ENCODE measurements at regions not wholly inside any gene's neighbourhood (a gene's known extent, or its start where the extent isn't known, plus 50 kb on each side); places are given as distances from the start of the nearest gene placed in this dataset.

DNA sequence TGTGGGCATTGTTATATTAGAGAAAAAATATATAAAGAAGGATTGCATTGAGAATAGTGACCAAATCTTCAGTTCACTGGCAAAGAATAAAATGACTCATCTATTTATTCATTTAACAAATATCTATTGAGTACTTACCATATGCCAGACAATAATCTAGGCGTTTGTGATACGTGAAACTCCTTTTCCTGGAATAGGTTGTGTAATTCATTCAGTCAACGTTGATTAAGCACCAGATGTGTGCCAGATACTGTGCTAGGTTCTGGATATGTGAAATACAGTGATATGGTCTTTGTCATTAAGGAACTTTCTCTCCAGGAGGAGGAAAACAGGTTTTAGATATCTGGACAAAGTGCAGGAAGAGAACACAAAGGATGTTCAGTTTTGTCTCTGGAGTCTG is 344.5 kb downstream of the RWDD3 start:
- H3K27ac Mint-ChIP-seq = no peak overlapping the region
- no peak overlapping the region for H3K4me3 Mint-ChIP-seq
- no peaks in the 10 kb centered on the region for H3K36me3 Mint-ChIP-seq
- DNase-seq (ENCODE audit: low spot score) (no peak), ATAC-seq (no peak)
- peaks cover 20% of the 10 kb centered on the region for H3K9me3 Mint-ChIP-seq
- H3K4me1 Mint-ChIP-seq (ENCODE audit: low read depth in 2 of 2) = no peaks in the 10 kb centered on the region
- no peaks in the 10 kb centered on the region for H3K27me3 Mint-ChIP-seq

DNA sequence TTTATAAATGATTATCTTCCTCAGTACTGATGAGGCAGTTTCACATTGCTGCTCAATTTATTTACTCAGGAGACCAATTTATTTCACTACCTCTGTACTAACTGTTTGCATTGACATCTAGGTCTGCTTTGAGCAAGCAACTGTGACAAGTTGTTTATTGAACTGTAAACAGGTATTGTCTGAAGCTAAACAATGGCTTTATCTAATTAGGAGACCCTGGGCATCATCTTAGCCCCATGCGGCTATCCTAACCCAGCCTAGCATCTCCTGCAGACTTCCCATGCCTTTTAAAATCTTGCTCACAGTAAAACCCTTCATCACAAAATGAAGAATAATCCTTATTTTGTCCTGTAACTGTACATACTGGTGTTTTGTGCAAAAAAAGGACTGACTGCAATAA is 348.2 kb downstream of the RWDD3 start:
- no peak for DNase-seq (ENCODE audit: low spot score)
- no peak overlapping the region for H3K27ac Mint-ChIP-seq
- no peak for ATAC-seq
- peaks cover 15% of the 10 kb centered on the region for H3K9me3 Mint-ChIP-seq
- no peaks in the 10 kb centered on the region for H3K36me3 Mint-ChIP-seq
- no peaks in the 10 kb centered on the region for H3K4me1 Mint-ChIP-seq (ENCODE audit: low read depth in 2 of 2)
- no peaks in the 10 kb centered on the region for H3K27me3 Mint-ChIP-seq
- H3K4me3 Mint-ChIP-seq = no peak overlapping the region

DNA sequence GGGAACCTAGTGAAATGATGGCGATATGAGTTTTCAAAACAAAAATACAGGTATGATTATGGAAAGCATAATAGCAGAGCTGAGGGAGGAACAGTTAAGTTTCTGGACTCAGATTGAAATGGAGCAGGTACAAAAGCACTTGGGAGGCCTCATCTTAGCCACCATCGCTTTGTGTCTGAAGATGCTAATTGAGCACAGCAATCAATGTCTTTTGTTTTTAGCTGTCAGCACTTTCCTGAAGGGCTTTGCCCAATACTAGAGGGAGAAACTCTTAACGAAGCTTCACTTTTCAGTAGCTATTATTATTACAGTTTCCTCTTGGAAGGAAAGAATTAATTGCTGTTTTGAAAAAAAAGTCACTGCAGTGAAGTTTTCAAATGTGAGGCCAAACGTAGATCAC is 348.7 kb downstream of the RWDD3 start:
- Mint-ChIP-seq H3K4me1 (ENCODE audit: low read depth in 2 of 2) (no peaks in the 10 kb centered on the region), H3K27me3 (no peaks in the 10 kb centered on the region), H3K36me3 (no peaks in the 10 kb centered on the region), H3K27ac (no peak overlapping the region), H3K9me3 (peaks cover 12% of the 10 kb centered on the region), H3K4me3 (no peak overlapping the region)
- DNase-seq (ENCODE audit: low spot score) = no peak
- no peak for ATAC-seq

DNA sequence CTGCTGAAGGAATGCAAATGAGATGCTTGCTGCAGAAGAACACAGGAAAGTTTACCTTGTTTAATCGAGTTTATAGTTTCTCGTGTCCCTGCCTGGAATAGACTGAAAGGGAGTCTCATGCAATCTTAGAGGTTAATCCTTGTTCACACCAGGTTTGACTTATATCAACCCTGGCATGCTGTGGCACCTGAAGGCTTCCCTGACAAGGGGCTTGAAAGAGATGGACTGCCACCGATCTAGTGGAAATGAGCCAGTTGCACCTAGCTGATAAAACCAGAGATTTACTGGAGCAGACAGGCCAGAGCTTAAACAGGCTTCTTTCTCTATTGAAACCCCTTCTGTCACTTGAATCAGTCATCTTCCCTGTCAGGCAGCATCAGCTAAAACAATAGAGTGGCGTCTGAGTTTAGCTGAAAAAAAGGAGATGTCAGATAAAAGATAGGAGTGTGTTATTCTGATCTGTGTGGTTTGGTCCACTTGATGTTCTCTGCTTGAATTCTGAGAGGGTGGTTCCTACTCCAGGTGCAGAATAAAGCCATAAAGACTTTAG is 349.7 kb downstream of the RWDD3 start:
- peaks cover 2% of the 10 kb centered on the region for H3K36me3 Mint-ChIP-seq
- ATAC-seq = no peak
- peaks cover 17% of the 10 kb centered on the region for H3K9me3 Mint-ChIP-seq

DNA sequence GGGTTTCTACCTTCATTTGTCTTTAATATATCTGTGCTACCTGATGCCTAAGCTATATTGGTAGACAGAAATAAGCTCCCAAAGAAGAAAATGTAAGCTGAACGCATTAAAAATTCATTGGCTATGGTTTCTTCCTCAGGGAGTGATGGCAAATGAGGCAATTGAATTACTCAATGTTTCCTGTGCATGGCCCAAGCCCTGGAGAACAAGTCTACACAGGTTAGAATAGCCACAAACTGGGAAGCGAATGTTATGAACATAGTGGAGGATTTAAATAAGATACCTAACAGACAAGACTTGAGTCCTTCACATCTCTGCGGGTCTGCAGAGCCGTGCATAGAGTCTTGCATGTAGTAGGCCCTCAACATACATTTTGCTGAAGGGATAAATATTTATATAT is 350.3 kb downstream of the RWDD3 start:
- Mint-ChIP-seq H3K27ac (no peak overlapping the region), H3K9me3 (peaks cover 23% of the 10 kb centered on the region), H3K27me3 (no peaks in the 10 kb centered on the region), H3K4me3 (no peak overlapping the region), H3K36me3 (peaks cover 7% of the 10 kb centered on the region), H3K4me1 (ENCODE audit: low read depth in 2 of 2) (no peaks in the 10 kb centered on the region)
- DNase-seq (ENCODE audit: low spot score) = no peak
- ATAC-seq = no peak

More for the DNA sequence above, 349.7 kb downstream of the RWDD3 start:
- H3K27ac Mint-ChIP-seq = no peak overlapping the region
- H3K4me1 Mint-ChIP-seq (ENCODE audit: low read depth in 2 of 2) = no peaks in the 10 kb centered on the region
- DNase-seq (ENCODE audit: low spot score) = no peak
- H3K4me3 Mint-ChIP-seq = no peak overlapping the region
- no peaks in the 10 kb centered on the region for H3K27me3 Mint-ChIP-seq

DNA sequence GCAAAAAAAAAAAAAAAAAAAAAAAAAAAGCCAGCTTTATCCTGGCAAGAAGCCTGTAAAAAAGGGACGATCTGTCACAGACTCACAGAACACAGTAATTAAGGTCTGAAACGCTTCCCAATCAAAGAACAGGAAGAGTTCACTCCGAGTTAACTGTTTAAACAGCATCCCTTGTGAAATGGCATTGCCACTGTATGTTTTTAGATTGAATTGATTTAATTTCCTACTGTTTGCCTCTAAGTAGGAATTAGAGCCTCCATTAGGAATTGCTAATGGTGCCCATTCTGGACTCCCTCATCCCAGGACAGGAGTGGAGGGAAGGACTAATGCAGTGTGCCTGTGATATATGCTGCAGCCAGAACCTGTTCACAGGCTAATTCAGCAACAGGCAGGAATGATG is 370.8 kb downstream of the RWDD3 start:
- Mint-ChIP-seq H3K36me3 (no peaks in the 10 kb centered on the region), H3K4me3 (no peak overlapping the region), H3K4me1 (ENCODE audit: low read depth in 2 of 2) (no peaks in the 10 kb centered on the region), H3K27ac (no peak overlapping the region), H3K9me3 (peaks cover 24% of the 10 kb centered on the region), H3K27me3 (no peaks in the 10 kb centered on the region)
- ATAC-seq (no peak), DNase-seq (ENCODE audit: low spot score) (no peak)

DNA sequence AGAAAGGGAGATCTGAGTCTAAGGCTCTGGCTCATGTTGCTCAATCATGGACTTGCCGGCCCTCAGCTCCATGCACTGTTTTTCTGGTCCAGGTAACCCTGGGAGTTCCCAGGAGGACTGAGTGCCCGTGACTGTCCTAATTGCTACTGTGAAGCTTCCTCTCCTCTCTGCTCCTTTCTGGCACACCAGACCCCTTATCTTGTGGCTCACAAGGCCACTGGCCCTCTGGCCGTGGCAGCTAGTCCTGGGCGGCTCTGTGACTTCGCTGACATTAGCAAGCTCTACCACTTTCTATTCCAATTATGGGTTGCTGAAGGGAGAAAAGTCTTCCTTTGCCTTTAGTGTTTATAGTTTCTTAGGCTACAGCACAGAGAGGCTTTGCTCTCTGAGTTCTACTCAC is 380.2 kb downstream of the RWDD3 start:
- H3K4me1 Mint-ChIP-seq (ENCODE audit: low read depth in 2 of 2) = no peaks in the 10 kb centered on the region
- H3K27me3 Mint-ChIP-seq = no peaks in the 10 kb centered on the region
- DNase-seq (ENCODE audit: low spot score) (no peak), ATAC-seq (no peak)
- H3K36me3 Mint-ChIP-seq = no peaks in the 10 kb centered on the region
- H3K4me3 Mint-ChIP-seq = no peak overlapping the region
- peaks cover 10% of the 10 kb centered on the region for H3K9me3 Mint-ChIP-seq
- H3K27ac Mint-ChIP-seq = no peak overlapping the region

DNA sequence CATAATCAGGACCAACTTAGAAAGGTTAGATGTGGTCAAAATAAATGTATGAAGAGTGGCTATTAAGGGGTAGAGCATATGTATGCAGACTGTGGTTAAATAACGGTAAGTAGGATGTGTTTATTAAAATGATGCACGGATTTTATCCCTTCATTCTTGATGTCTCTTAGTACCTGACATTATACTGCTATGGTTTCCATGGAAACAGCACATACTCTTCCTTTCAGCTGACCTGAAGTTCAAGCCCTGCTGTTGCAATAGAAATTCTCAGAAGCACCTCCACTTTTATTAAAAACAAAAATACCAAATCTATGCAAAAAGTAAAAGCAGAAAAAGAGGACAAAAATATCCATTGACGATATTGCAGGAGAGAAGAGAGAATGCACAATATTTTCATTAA is 381.4 kb downstream of the RWDD3 start:
- Mint-ChIP-seq H3K9me3 (peaks cover 16% of the 10 kb centered on the region), H3K27me3 (no peaks in the 10 kb centered on the region), H3K4me3 (no peak overlapping the region), H3K27ac (no peak overlapping the region), H3K36me3 (peaks cover 4% of the 10 kb centered on the region), H3K4me1 (ENCODE audit: low read depth in 2 of 2) (no peaks in the 10 kb centered on the region)
- no peak for ATAC-seq
- no peak for DNase-seq (ENCODE audit: low spot score)

DNA sequence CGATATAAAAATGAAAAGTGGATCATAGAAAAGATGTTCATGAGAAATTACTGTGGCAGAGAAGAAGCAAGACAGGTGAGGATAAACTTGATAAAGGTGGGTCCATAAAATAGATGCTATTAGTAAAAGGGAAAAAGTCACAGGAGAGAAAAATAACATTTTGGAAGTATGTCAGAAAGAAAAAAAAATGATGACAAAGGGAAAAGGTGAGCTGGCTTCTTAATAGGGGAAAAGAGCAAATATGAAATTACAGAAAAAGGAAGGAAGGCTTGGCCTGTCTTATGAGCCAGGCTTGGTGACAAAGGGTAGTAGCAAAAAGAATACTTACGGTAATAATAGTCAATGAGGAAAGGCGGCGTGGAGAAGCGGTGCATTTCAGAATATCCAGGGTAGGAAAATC is 386.1 kb downstream of the RWDD3 start:
- Mint-ChIP-seq H3K4me3 (no peak overlapping the region), H3K36me3 (peaks cover 4% of the 10 kb centered on the region), H3K4me1 (ENCODE audit: low read depth in 2 of 2) (no peaks in the 10 kb centered on the region), H3K9me3 (peaks cover 9% of the 10 kb centered on the region), H3K27ac (no peak overlapping the region), H3K27me3 (no peaks in the 10 kb centered on the region)
- ATAC-seq (no peak), DNase-seq (ENCODE audit: low spot score) (no peak)

DNA sequence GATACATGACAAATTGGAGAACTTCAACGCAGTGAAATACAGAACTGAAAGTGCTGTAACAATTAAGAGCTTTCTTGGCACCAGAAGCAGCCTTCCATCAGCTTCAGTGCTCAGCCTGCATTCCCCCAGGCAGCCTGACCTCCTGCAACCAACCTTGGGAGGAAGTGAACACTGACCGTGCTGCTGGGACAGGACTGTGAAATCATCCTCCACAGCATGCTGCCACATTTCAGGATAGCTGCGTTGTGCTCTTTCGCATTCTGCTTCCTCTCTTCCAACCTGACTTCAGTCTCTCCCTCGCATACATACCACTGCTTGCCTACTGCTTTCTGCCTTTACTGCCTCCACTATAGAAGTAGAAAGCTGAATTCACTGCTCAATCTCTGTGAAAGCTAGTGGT is 388.6 kb downstream of the RWDD3 start:
- DNase-seq (ENCODE audit: low spot score) = no peak
- Mint-ChIP-seq H3K27me3 (no peaks in the 10 kb centered on the region), H3K36me3 (peaks cover 4% of the 10 kb centered on the region), H3K4me3 (no peak overlapping the region), H3K27ac (no peak overlapping the region), H3K4me1 (ENCODE audit: low read depth in 2 of 2) (no peaks in the 10 kb centered on the region), H3K9me3 (peaks cover 10% of the 10 kb centered on the region)
- no peak for ATAC-seq

DNA sequence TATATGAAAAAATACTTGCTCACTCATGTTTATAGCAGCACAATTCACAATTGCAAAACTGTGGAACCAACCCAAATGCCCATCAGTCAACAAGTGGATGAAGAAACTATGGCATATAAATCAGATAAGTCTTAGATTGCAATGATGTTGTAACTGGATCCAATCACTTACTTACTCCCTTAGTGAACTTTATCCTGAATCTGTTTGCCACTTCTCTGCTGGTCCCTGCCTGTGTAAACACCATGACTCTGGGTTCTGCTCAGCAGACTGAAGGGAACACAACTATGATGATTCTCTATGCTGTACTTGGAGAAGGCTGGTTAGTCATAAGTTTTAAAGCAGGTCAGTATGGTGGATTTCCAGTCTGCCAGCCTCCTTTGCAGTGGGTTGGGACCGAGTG is 391.2 kb downstream of the RWDD3 start:
- H3K4me3 Mint-ChIP-seq = no peak overlapping the region
- H3K36me3 Mint-ChIP-seq = no peaks in the 10 kb centered on the region
- no peak for DNase-seq (ENCODE audit: low spot score)
- no peaks in the 10 kb centered on the region for H3K27me3 Mint-ChIP-seq
- H3K4me1 Mint-ChIP-seq (ENCODE audit: low read depth in 2 of 2) = no peaks in the 10 kb centered on the region
- ATAC-seq = no peak
- H3K27ac Mint-ChIP-seq = no peak overlapping the region
- peaks cover 11% of the 10 kb centered on the region for H3K9me3 Mint-ChIP-seq

DNA sequence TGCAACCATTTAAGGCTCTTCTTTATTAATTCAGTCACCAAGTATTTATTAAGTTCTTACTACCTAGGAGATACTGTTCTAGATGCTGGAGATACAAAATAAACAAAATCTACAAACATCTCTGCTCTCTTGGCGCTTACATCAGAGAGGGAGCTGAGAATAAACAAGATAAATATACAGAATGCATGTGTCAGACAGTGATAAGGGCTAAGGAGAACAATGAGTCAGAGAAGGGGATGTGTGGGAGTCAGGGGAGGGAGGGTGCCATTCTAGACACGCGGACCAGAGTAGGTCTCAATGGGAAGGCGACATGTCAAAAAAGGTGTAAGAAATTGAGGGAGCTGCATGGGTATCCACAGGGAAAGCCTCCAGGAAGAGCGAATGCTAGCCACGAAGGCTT is 393.2 kb downstream of the RWDD3 start:
- Mint-ChIP-seq H3K27ac (no peak overlapping the region), H3K9me3 (peaks cover 16% of the 10 kb centered on the region), H3K4me3 (no peak overlapping the region), H3K27me3 (no peaks in the 10 kb centered on the region), H3K36me3 (no peaks in the 10 kb centered on the region), H3K4me1 (ENCODE audit: low read depth in 2 of 2) (no peaks in the 10 kb centered on the region)
- ATAC-seq = no peak
- DNase-seq (ENCODE audit: low spot score) = no peak

DNA sequence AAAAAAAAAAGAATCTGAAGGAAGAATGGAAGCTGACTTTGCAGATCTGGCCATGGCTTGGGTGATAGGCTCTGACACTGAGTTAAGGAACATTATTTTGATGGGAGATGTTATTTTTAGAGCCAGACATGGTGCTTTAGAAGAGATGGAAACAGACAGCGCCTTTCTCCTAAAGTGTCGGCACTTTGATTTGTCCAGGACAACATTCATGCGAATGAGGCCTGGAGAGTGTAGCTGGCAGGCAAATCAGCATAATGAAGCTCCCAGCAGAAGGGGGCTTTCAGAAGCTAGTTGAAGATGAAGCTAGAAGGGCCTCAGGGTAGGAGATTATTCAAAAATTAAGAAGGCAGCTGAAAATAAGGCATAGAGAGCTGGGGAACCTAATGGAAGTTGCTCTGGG is 397.7 kb downstream of the RWDD3 start:
- Mint-ChIP-seq H3K9me3 (peaks cover 19% of the 10 kb centered on the region), H3K27ac (no peak overlapping the region), H3K4me3 (no peak overlapping the region), H3K27me3 (no peaks in the 10 kb centered on the region), H3K4me1 (ENCODE audit: low read depth in 2 of 2) (no peaks in the 10 kb centered on the region), H3K36me3 (no peaks in the 10 kb centered on the region)
- no peak for ATAC-seq
- no peak for DNase-seq (ENCODE audit: low spot score)

DNA sequence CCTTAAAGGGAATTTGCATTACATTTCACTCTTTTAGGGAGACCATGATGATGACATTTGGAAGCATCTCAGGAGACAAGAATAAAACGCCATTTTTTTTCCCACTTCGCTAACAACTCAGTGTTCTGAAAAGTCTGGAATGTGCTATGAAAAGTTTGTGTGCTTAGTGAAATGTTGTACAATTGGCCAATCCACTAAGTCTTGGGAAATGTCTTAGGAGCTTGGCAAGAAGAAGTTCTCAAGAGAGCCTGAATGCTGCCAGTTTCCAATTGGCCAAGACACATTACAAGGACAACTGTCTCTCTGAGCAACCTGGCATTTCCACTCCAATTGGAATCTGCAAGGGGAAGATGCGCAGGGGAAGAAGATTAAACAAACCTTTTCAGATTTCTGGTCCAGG is 401.8 kb downstream of the RWDD3 start:
- DNase-seq (ENCODE audit: low spot score) = no peak
- H3K9me3 Mint-ChIP-seq = peaks cover 16% of the 10 kb centered on the region
- ATAC-seq = no peak
- H3K4me3 Mint-ChIP-seq = no peak overlapping the region
- no peak overlapping the region for H3K27ac Mint-ChIP-seq
- H3K36me3 Mint-ChIP-seq = no peaks in the 10 kb centered on the region
- H3K4me1 Mint-ChIP-seq (ENCODE audit: low read depth in 2 of 2) = no peaks in the 10 kb centered on the region
- H3K27me3 Mint-ChIP-seq = no peaks in the 10 kb centered on the region

DNA sequence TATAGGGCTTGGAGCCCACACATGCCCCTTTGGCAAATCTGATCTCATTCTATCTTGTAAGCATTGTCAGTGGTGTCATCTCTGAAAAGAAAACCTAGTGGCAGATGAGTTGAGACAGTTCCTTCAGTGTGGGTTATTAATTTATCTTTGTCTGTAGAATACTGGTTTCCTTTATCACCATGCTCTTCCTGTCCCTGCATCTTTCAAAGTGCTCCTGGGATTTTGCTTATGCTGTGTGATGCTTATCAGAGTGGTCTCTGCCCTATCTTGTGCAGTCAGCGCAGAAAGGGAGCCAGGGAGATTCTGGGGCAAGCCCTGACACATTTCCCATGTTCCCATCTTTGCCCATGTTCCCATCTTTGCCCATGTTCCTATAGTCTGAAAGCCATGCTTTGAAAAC is 402.9 kb downstream of the RWDD3 start:
- ATAC-seq (no peak), DNase-seq (ENCODE audit: low spot score) (no peak)
- no peaks in the 10 kb centered on the region for H3K27me3 Mint-ChIP-seq
- no peaks in the 10 kb centered on the region for H3K4me1 Mint-ChIP-seq (ENCODE audit: low read depth in 2 of 2)
- no peaks in the 10 kb centered on the region for H3K36me3 Mint-ChIP-seq
- peaks cover 11% of the 10 kb centered on the region for H3K9me3 Mint-ChIP-seq
- no peak overlapping the region for H3K27ac Mint-ChIP-seq
- no peak overlapping the region for H3K4me3 Mint-ChIP-seq
